Nephron progenitor cell (in vitro differentiated cells): ENCODE measurements at regions not wholly inside any gene's neighbourhood (a gene's known extent, or its start where the extent isn't known, plus 50 kb on each side); places are given as distances from the start of the nearest gene placed in this dataset.

Source experiments
- DNase-seq: peaks from one replicate; pipeline ENCODE4 v3.0.0; 2021
- H3K27ac Mint-ChIP-seq: 2 replicates; pipeline ENCODE4 v1.8.0; 2021; ENCODE audit warnings: mild to moderate bottlenecking, moderate library complexity, mixed read lengths
- H3K27me3 Mint-ChIP-seq: 2 replicates; pipeline ENCODE4 v1.8.0; 2021; ENCODE audit warnings: mild to moderate bottlenecking, low read depth, mixed read lengths; ENCODE audit not compliant: poor library complexity
- H3K36me3 Mint-ChIP-seq: 2 replicates; pipeline ENCODE4 v1.8.0; 2021; ENCODE audit warnings: low read depth, mixed read lengths
- H3K4me1 Mint-ChIP-seq: 2 replicates; pipeline ENCODE4 v1.8.0; 2021; ENCODE audit warnings: mixed read lengths
- H3K4me3 Mint-ChIP-seq: 2 replicates; pipeline ENCODE4 v1.8.0; 2021; ENCODE audit warnings: mild to moderate bottlenecking, moderate library complexity, mixed read lengths
- H3K9me3 Mint-ChIP-seq: 2 replicates; pipeline ENCODE4 v1.8.0; 2021; ENCODE audit warnings: mild to moderate bottlenecking, moderate library complexity, mixed read lengths
- TF ChIP-seq, protein P1 (sequence below): fragments of 200-600 bp; sonication (generic); IDR thresholded peaks from 2 replicates; pipeline ENCODE4 v1.5.0; 2021; ENCODE audit warnings: antibody characterized with exemption

DNA sequence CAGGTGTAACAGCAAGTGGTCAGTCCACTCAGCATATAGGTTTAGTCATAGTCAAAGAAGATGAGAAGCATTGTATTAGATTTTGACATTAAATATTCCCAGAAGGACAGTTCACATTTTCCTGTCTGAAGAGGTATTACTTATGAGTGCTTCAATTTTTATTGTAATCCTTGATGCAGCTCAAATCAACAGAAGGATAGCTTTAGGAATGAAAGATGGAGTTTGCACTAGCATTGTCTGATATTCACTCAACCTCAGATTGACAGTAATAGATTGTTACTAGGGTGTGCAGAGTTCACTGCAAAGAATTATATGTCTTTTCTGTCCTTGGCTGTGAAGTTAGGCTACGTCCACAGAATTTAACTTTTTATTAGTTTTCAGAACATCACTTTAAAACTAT is 764.3 kb upstream of the AADAT start:
- no peak overlapping the region for H3K27ac Mint-ChIP-seq
- peaks cover 3% of the 10 kb centered on the region for H3K27me3 Mint-ChIP-seq
- H3K9me3 Mint-ChIP-seq: no peaks in the 10 kb centered on the region
- TF ChIP-seq, protein P1, sequence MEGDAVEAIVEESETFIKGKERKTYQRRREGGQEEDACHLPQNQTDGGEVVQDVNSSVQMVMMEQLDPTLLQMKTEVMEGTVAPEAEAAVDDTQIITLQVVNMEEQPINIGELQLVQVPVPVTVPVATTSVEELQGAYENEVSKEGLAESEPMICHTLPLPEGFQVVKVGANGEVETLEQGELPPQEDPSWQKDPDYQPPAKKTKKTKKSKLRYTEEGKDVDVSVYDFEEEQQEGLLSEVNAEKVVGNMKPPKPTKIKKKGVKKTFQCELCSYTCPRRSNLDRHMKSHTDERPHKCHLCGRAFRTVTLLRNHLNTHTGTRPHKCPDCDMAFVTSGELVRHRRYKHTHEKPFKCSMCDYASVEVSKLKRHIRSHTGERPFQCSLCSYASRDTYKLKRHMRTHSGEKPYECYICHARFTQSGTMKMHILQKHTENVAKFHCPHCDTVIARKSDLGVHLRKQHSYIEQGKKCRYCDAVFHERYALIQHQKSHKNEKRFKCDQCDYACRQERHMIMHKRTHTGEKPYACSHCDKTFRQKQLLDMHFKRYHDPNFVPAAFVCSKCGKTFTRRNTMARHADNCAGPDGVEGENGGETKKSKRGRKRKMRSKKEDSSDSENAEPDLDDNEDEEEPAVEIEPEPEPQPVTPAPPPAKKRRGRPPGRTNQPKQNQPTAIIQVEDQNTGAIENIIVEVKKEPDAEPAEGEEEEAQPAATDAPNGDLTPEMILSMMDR: no peak
- no peak overlapping the region for H3K4me3 Mint-ChIP-seq
- no peaks in the 10 kb centered on the region for H3K36me3 Mint-ChIP-seq
- DNase-seq: no peak
- no peaks in the 10 kb centered on the region for H3K4me1 Mint-ChIP-seq

GRCh38 chr4:170853422-170854021 is 763.8 kb upstream of the AADAT start:
- TF ChIP-seq, protein P1: peak; percentile 91
- Mint-ChIP-seq H3K4me3 (no peak overlapping the region), H3K27me3 (no peaks in the 10 kb centered on the region), H3K27ac (no peak overlapping the region), H3K36me3 (no peaks in the 10 kb centered on the region), H3K9me3 (no peaks in the 10 kb centered on the region), H3K4me1 (no peaks in the 10 kb centered on the region)
- peak; percentile 72 for DNase-seq

DNA sequence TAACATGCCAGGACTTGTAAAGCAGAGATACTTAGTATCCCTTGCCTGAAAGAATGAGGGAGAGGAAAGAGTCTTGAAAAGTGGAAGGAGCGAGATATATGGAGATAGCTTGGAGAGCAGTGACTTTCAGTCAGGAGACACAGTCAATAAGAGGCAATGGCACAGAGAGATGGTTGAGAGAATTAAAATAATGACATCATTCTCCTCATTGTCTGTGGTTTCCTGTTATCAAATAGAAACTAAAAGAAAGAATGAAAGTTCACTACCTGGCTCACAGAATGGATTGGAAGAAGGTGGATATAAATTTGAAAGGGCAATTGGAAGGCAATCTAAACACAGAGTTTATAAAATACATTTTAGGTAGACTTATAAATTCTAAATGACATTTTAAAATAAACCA is 760.2 kb upstream of the AADAT start:
- H3K27ac Mint-ChIP-seq: no peak overlapping the region
- no peak for DNase-seq
- H3K4me1 Mint-ChIP-seq: no peaks in the 10 kb centered on the region
- H3K36me3 Mint-ChIP-seq: no peaks in the 10 kb centered on the region
- H3K27me3 Mint-ChIP-seq: no peaks in the 10 kb centered on the region
- no peak overlapping the region for H3K4me3 Mint-ChIP-seq
- TF ChIP-seq, protein P1: no peak
- H3K9me3 Mint-ChIP-seq: no peaks in the 10 kb centered on the region

DNA sequence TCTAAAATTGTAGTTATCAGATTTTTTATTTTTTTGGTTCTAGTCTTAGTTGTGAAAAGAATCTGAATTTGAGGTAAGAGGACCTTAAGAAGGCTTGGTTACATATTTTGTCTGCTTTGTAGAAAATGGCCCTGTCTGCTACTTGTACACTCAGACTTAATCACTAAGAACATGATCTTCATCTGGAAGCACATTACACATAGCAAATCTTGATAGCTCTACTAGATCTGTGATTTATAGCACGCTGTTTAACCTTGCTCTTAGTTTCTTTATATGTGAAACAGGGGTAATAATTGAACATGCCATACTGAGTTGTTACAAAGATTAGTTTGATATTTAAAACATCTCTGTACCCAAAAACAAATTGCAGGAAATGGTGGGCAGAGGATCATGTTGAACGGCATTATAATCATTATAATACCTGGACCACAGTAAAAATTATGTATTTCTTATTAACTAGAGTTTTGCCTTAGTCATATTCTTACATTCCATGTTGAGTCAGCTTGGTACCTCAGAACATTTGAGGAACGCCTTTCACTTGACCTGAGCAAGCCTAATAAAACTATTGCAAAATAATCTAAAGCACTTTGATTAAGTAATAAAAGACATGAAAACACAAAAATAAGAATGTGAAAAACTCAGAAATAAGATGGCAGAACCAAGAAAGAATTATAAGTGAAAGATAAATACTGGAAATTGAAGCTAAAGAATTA is 738.0 kb upstream of the AADAT start:
- TF ChIP-seq, protein P1: no peak
- Mint-ChIP-seq H3K27ac (no peak overlapping the region), H3K4me3 (no peak overlapping the region), H3K27me3 (no peaks in the 10 kb centered on the region), H3K36me3 (no peaks in the 10 kb centered on the region), H3K4me1 (no peaks in the 10 kb centered on the region), H3K9me3 (no peaks in the 10 kb centered on the region)
- DNase-seq: no peak

GRCh38 chr4:170818786-170819185 is 729.0 kb upstream of the AADAT start:
- Mint-ChIP-seq H3K9me3 (peaks cover 34% of the 10 kb centered on the region), H3K27me3 (no peaks in the 10 kb centered on the region), H3K27ac (no peak overlapping the region), H3K4me3 (no peak overlapping the region), H3K4me1 (no peaks in the 10 kb centered on the region), H3K36me3 (peaks cover 6% of the 10 kb centered on the region)
- TF ChIP-seq, protein P1: no peak
- DNase-seq: no peak

DNA sequence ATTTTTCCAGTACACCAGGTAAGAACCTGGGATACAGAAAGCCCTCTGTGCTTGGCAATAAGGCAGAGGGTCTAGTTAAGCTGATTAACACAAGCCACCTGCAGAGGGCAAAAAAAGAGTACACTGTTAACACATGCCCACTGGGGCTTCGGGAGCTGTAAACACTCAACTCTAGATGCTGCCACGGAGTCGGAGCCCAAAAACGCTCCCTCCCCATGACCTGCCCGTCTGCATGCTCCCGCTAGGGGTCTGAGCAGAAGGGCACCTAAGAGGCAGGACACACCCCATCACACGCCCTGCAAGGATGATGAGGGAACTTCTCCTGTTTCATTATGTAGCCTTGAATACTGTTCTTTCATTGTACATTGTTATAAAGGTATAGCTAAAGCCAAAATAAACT is 715.6 kb upstream of the AADAT start:
- H3K36me3 Mint-ChIP-seq: no peaks in the 10 kb centered on the region
- H3K27ac Mint-ChIP-seq: no peak overlapping the region

More for the DNA sequence above, 715.6 kb upstream of the AADAT start:
- DNase-seq: no peak
- TF ChIP-seq, protein P1: no peak
- Mint-ChIP-seq H3K27me3 (no peaks in the 10 kb centered on the region), H3K4me1 (no peaks in the 10 kb centered on the region), H3K9me3 (no peaks in the 10 kb centered on the region), H3K4me3 (no peak overlapping the region)
